ENCODE measurements at regions not wholly inside any gene's neighbourhood (a gene's known extent, or its start where the extent isn't known, plus 50 kb on each side); places are given as distances from the start of the nearest gene placed in this dataset.

GRCh38 chr4:24364852-24365251 lies 219.5 kb downstream of the DHX15 start:
- H3K27me3 Mint-ChIP-seq (ENCODE audit: insufficient read depth, unreplicated experiment): peaks cover 12% of the 10 kb centered on the region
- H3K36me3 ChIP-seq (ENCODE audit: control insufficient read depth, insufficient read depth, low read length): no peaks in the 10 kb centered on the region
- intact Hi-C loops (cut with micrococcal nuclease; ENCODE audit: unreplicated experiment): no loop called here
- H3K4me3 Mint-ChIP-seq (ENCODE audit: unreplicated experiment): no peak overlapping the region
- POLR2A ChIA-PET: no interaction called here
- no peaks in the 10 kb centered on the region for H3K36me3 Mint-ChIP-seq (ENCODE audit: insufficient read depth, unreplicated experiment)
- no peaks in the 10 kb centered on the region for H3K4me1 Mint-ChIP-seq (ENCODE audit: low read depth, unreplicated experiment)
- H3K27me3 ChIP-seq (replicated peaks; ENCODE audit: control insufficient read depth, insufficient read depth, low read length): no peaks in the 10 kb centered on the region
- H3K27ac Mint-ChIP-seq (ENCODE audit: unreplicated experiment): no peak overlapping the region
- H3K4me1 ChIP-seq: no peaks in the 10 kb centered on the region
- TF ChIP-seq, protein P1, sequence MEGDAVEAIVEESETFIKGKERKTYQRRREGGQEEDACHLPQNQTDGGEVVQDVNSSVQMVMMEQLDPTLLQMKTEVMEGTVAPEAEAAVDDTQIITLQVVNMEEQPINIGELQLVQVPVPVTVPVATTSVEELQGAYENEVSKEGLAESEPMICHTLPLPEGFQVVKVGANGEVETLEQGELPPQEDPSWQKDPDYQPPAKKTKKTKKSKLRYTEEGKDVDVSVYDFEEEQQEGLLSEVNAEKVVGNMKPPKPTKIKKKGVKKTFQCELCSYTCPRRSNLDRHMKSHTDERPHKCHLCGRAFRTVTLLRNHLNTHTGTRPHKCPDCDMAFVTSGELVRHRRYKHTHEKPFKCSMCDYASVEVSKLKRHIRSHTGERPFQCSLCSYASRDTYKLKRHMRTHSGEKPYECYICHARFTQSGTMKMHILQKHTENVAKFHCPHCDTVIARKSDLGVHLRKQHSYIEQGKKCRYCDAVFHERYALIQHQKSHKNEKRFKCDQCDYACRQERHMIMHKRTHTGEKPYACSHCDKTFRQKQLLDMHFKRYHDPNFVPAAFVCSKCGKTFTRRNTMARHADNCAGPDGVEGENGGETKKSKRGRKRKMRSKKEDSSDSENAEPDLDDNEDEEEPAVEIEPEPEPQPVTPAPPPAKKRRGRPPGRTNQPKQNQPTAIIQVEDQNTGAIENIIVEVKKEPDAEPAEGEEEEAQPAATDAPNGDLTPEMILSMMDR (IDR thresholded peaks at IDR 0.05; ENCODE audit: insufficient read depth in 1 of 2, low read depth in 1 of 2, low read length in 1 of 2, severe bottlenecking in 1 of 2, unreplicated experiment in 1 of 2): no peak
- no TSS peak for BruUV-seq (replicated peaks)
- CTCF ChIA-PET: no interaction called here
- no peak for DNase-seq
- H3K9me3 Mint-ChIP-seq (ENCODE audit: unreplicated experiment): no peaks in the 10 kb centered on the region
- no peaks in the 10 kb centered on the region for H3K9me3 ChIP-seq
- H3K4me3 ChIP-seq (ENCODE audit: low read depth, low read length): no peak overlapping the region

GRCh38 chr4:24364249-24364648 lies 220.1 kb downstream of the DHX15 start:
- Histone ChIP-seq H3K4me1 (no peaks in the 10 kb centered on the region), H3K4me3 (ENCODE audit: low read depth, low read length) (no peak overlapping the region), H3K36me3 (ENCODE audit: control insufficient read depth, insufficient read depth, low read length) (no peaks in the 10 kb centered on the region), H3K27me3 (replicated peaks; ENCODE audit: control insufficient read depth, insufficient read depth, low read length) (no peaks in the 10 kb centered on the region), H3K9me3 (no peaks in the 10 kb centered on the region)
- CTCF ChIA-PET: no interaction called here
- DNase-seq: no peak
- Mint-ChIP-seq H3K27me3 (ENCODE audit: insufficient read depth, unreplicated experiment) (peaks cover 12% of the 10 kb centered on the region), H3K9me3 (ENCODE audit: unreplicated experiment) (no peaks in the 10 kb centered on the region), H3K4me3 (ENCODE audit: unreplicated experiment) (no peak overlapping the region), H3K27ac (ENCODE audit: unreplicated experiment) (no peak overlapping the region), H3K4me1 (ENCODE audit: low read depth, unreplicated experiment) (no peaks in the 10 kb centered on the region), H3K36me3 (ENCODE audit: insufficient read depth, unreplicated experiment) (no peaks in the 10 kb centered on the region)
- TF ChIP-seq, protein P1 (IDR thresholded peaks at IDR 0.05; ENCODE audit: insufficient read depth in 1 of 2, low read depth in 1 of 2, low read length in 1 of 2, severe bottlenecking in 1 of 2, unreplicated experiment in 1 of 2): no peak
- BruUV-seq (replicated peaks): no TSS peak
- POLR2A ChIA-PET: no interaction called here
- intact Hi-C loops (cut with micrococcal nuclease; ENCODE audit: unreplicated experiment): no loop called here

GRCh38 chr4:24363751-24364150 lies 220.6 kb downstream of the DHX15 start:
- H3K27me3 ChIP-seq (replicated peaks; ENCODE audit: control insufficient read depth, insufficient read depth, low read length): no peaks in the 10 kb centered on the region
- no peak overlapping the region for H3K4me3 Mint-ChIP-seq (ENCODE audit: unreplicated experiment)
- no peak overlapping the region for H3K4me3 ChIP-seq (ENCODE audit: low read depth, low read length)
- ChIA-PET POLR2A (no interaction called here), CTCF (no interaction called here)
- H3K36me3 Mint-ChIP-seq (ENCODE audit: insufficient read depth, unreplicated experiment): no peaks in the 10 kb centered on the region
- H3K4me1 ChIP-seq: no peaks in the 10 kb centered on the region
- no peak for DNase-seq
- H3K4me1 Mint-ChIP-seq (ENCODE audit: low read depth, unreplicated experiment): no peaks in the 10 kb centered on the region
- no peaks in the 10 kb centered on the region for H3K9me3 Mint-ChIP-seq (ENCODE audit: unreplicated experiment)
- no peak overlapping the region for H3K27ac Mint-ChIP-seq (ENCODE audit: unreplicated experiment)
- no peaks in the 10 kb centered on the region for H3K9me3 ChIP-seq
- H3K36me3 ChIP-seq (ENCODE audit: control insufficient read depth, insufficient read depth, low read length): no peaks in the 10 kb centered on the region
- H3K27me3 Mint-ChIP-seq (ENCODE audit: insufficient read depth, unreplicated experiment): peaks cover 9% of the 10 kb centered on the region
- BruUV-seq (replicated peaks): no TSS peak
- intact Hi-C loops (cut with micrococcal nuclease; ENCODE audit: unreplicated experiment): no loop called here
- TF ChIP-seq, protein P1 (IDR thresholded peaks at IDR 0.05; ENCODE audit: insufficient read depth in 1 of 2, low read depth in 1 of 2, low read length in 1 of 2, severe bottlenecking in 1 of 2, unreplicated experiment in 1 of 2): no peak
